D721Med (cell line): ENCODE measurements at regions not wholly inside any gene's neighbourhood (a gene's known extent, or its start where the extent isn't known, plus 50 kb on each side); places are given as distances from the start of the nearest gene placed in this dataset.

ENCODE experiments used
- DNase-seq: peaks from one replicate; pipeline ENCODE4 v3.0.0; 2011; ENCODE audit warnings: low spot score; ENCODE audit not compliant: insufficient read length
- FAIRE-seq: peaks from 2 replicates; lab custom pipeline; 2011; peaks lifted over from hg19 to GRCh38; lab: Jason Lieb, UNC
- TF ChIP-seq, protein P1 (sequence below): IDR thresholded peaks from 2 replicates; pipeline ENCODE4 v1.5.1; 2012; ENCODE audit warnings: mild to moderate bottlenecking, control low read depth; ENCODE audit not compliant: insufficient read depth; ENCODE audit errors: missing control alignments

DNA sequence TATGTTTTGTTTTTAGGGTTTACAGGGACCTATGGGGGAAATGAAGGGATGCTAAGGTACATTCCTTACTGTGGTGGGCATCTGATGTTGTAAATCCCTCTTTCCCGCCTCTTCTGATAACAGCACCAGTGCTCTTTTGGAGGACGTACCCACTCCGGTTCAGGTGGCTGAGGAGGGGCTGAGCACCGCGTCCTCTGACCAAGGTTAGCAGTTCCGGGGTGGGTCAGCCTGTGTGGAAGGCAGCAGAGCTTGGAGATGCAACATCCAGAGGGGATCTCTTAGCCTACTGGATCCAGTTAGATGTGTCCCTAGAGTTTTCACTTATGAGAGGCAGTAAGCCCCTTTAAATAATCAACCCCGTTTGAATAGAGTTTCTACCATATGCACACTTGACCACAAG lies 135.3 kb upstream of the KCNG1 start:
- TF ChIP-seq, protein P1, sequence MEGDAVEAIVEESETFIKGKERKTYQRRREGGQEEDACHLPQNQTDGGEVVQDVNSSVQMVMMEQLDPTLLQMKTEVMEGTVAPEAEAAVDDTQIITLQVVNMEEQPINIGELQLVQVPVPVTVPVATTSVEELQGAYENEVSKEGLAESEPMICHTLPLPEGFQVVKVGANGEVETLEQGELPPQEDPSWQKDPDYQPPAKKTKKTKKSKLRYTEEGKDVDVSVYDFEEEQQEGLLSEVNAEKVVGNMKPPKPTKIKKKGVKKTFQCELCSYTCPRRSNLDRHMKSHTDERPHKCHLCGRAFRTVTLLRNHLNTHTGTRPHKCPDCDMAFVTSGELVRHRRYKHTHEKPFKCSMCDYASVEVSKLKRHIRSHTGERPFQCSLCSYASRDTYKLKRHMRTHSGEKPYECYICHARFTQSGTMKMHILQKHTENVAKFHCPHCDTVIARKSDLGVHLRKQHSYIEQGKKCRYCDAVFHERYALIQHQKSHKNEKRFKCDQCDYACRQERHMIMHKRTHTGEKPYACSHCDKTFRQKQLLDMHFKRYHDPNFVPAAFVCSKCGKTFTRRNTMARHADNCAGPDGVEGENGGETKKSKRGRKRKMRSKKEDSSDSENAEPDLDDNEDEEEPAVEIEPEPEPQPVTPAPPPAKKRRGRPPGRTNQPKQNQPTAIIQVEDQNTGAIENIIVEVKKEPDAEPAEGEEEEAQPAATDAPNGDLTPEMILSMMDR = no peak
- DNase-seq (no peak), FAIRE-seq (no peak)

DNA sequence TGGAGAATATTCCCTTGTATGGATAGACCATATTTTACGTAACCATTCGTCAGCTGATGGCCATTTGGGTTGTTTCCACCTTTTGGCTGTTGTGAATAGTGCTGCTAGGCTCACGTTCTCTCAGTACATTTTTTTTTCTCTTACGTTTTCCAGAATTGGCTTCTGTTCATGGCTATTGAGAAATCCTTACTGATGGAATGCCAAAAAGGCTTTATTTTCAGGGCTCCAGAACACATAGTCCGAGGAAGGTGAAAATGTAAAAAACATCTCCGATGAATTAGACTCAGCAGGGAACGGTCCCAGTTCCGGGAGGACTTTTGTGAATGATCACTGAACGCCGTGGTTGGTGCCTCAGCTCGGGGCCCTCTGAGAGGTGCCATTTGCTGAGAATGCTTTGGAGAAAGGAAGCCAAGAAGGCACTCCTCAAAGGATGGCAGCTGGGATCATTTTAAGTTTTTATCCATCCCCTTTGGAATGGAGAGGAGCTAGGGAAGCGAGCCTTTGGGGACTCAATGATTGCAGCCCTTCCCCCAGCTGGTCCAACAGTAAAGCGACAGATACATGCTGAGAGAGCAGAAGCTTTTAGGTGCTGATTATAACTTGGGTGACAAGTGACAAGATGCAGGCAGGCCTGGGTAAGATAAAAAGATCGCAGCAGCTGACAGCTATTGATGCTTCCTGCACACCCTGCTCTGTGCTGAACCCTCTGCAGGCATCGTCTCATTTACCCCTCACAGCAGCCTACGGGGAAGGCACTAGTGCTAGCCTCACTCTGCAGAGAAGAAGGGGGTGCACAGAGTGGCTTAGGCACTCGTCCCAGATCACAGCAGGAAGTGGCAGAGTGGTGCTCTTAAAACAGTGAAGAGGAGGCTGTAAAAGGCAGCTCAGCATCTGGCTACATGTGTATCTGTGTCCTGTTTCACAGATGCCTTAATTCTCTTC lies 133.4 kb upstream of the KCNG1 start:
- TF ChIP-seq, protein P1 = no peak
- DNase-seq (no peak), FAIRE-seq (no peak)

DNA sequence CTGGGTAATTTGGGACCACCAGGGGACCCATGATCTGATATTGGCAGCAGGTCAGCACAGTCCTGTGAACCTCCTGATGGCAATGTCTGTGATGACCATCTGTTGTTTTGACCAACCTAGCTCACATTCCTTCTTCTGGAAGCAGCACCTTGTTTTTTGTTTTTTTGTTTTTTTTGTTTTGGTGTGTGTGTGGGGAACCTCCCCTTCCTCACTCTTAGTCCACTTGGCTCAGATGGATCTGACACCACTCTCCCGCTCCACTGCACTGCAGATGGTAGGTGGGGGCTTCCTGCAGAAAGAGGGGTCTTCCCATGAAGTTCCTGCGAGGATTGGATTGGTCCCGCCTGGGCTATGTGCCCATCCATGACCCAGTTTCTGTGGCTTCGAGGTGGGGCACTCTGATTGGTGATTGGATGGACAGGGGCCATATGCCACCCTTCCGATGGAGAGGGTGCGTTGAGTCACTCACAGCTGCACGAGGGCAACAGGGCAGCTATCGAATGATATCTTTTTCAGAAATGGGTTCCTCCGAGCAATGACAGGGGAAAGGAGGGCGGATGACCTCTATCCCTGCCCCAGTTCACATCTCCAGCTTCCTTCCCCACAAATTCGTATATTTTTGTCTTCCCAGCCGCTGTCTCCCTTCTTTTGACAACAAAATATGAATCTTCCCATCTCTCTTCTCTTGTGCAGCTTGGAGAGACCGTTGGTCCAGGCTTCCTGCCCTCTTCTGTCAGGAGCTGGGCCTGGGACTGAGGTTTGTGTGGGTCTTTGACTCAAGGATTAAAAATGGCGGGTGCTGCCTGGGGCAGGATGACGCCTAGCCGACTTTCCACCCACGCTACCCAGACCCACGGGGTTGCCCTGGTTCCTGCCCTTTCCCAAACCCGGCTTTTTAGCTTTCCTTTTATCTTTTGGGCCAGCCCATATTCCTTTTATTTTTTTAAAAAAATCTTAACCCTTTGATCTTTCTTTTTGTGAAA lies 132.1 kb upstream of the KCNG1 start:
- FAIRE-seq = no peak

DNA sequence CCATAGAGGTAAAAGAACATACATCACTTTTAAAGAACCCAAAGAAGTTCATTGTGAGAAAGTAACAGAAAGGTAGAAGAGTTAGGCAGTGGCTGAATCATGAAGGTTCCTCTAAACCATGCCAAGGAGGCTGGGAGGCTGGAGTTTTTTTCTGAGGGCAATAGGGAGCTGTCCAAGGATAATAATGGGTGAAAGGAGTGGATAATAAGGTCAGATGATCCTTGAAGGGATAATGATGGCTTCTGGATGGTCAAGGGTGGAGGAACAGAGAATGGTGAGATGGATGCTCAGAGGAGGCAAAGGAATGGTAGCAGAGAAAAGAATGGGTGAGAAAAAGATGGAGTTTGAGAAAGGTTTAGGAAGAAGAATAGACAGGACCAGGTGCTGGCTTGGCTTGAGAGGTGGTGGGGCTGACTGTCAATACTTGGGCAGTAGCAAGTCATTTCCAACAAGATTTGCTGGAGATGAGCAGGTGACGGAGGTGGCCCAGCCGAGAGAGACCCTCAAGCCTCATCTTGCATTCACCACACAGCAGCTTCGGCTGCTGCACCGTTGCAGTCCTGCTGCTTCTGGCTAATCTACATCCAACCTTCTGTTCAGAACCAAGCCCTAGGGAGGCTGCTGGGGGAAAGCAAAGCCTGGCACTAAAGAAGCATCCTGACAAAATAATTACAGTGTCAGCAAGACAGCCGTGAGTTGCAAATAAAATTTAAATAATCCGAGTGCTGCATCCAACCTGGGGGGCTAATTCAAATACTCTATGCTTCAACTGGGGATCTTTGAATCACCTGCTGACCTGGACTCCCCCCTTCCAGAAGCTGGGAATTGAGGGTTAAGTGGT lies 131.2 kb upstream of the KCNG1 start:
- TF ChIP-seq, protein P1 = no peak
- DNase-seq (no peak), FAIRE-seq (no peak)

More for the DNA sequence above, 132.1 kb upstream of the KCNG1 start:
- TF ChIP-seq, protein P1 = no peak
- DNase-seq = no peak

DNA sequence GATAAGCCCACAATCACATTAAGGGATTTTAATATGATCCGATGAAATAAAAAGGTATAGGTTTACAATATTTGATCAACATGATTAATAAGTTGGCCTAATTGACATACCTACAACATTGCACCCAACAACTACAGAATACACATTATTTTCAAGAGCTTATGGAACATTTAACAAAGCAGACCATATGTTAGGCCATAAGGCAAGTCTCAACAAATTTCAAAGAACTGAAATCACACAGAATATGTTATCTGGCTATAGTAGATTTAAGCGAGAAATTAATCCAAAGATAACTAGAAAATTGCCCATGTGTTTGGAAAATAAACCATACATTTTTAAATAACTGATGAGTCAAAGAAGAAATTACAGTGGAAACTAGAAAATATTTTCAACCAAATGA lies 126.0 kb upstream of the KCNG1 start:
- DNase-seq (no peak), FAIRE-seq (no peak)
- TF ChIP-seq, protein P1 = no peak

DNA sequence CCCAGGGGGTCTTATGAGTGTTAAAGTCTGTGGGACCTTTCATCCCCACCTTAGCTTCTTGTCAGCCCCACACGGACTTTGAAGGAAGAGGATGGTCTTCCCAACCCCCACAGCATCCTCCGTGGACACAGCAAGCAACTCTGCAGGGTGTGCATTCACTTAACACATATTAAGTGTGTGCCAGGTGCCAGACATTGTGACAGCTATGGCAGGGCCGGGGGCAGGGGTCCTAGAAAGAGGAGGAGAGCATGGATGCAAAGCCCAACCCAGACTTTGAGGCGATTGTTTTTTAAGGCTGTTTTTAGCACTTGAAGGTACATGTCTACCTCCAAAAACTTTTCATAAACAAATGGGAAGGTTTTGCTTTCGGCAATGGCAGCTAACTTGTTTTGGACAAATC lies 121.6 kb upstream of the KCNG1 start:
- TF ChIP-seq, protein P1 = no peak
- DNase-seq = no peak
- no peak for FAIRE-seq
